Fibroblast of gingiva (primary cell): ENCODE measurements at regions not wholly inside any gene's neighbourhood (a gene's known extent, or its start where the extent isn't known, plus 50 kb on each side); places are given as distances from the start of the nearest gene placed in this dataset.

Source experiments
- DNase-seq: peaks from one replicate; pipeline ENCODE4 v3.0.0-alpha.2; 2011; ENCODE audit warnings: low read depth

- no peak for DNase-seq
Observed at GRCh38 chr2:65835975-65836549, 403.7 kb upstream of the SPRED2 start.

- no peak for DNase-seq
Observed at GRCh38 chr2:65834771-65835475, 402.5 kb upstream of the SPRED2 start.

GRCh38 chr2:65834062-65834461 lies 401.7 kb upstream of the SPRED2 start:
- no peak for DNase-seq

GRCh38 chr2:65831509-65831908 lies 399.1 kb upstream of the SPRED2 start:
- no peak for DNase-seq

- DNase-seq: no peak
Observed at GRCh38 chr2:65826567-65826966, 394.2 kb upstream of the SPRED2 start.

- DNase-seq: no peak
Observed at GRCh38 chr2:65823511-65823910, 391.1 kb upstream of the SPRED2 start.

GRCh38 chr2:65820454-65820853 lies 388.1 kb upstream of the SPRED2 start:
- no peak for DNase-seq

- DNase-seq: no peak
Observed at GRCh38 chr2:65819963-65820362, 387.6 kb upstream of the SPRED2 start.

GRCh38 chr2:65818873-65819451 lies 386.6 kb upstream of the SPRED2 start:
- no peak for DNase-seq

- no peak for DNase-seq
Observed at GRCh38 chr2:65813631-65814173, 381.3 kb upstream of the SPRED2 start.

GRCh38 chr2:65812887-65813286 lies 380.5 kb upstream of the SPRED2 start:
- no peak for DNase-seq

GRCh38 chr2:65807942-65808341 lies 375.5 kb upstream of the SPRED2 start:
- DNase-seq: no peak

GRCh38 chr2:65804777-65805176 lies 372.4 kb upstream of the SPRED2 start:
- DNase-seq: no peak

GRCh38 chr2:65802298-65802942 lies 370.0 kb upstream of the SPRED2 start:
- no peak for DNase-seq

- no peak for DNase-seq
Observed at GRCh38 chr2:65800998-65801397, 368.6 kb upstream of the SPRED2 start.

GRCh38 chr2:65799141-65799854 lies 366.9 kb upstream of the SPRED2 start:
- no peak for DNase-seq

GRCh38 chr2:65798641-65799040 lies 366.2 kb upstream of the SPRED2 start:
- no peak for DNase-seq

GRCh38 chr2:65794994-65795393 lies 362.6 kb upstream of the SPRED2 start:
- no peak for DNase-seq

GRCh38 chr2:65791404-65791975 lies 359.1 kb upstream of the SPRED2 start:
- no peak for DNase-seq

GRCh38 chr2:65790676-65790935 lies 358.2 kb upstream of the SPRED2 start:
- DNase-seq: no peak

GRCh38 chr2:65789923-65790675 lies 357.7 kb upstream of the SPRED2 start:
- no peak for DNase-seq
